ENCODE measurements at regions not wholly inside any gene's neighbourhood (a gene's known extent, or its start where the extent isn't known, plus 50 kb on each side); places are given as distances from the start of the nearest gene placed in this dataset.

- no peak for DNase-seq (ENCODE audit: low read depth)
- no peak for TF ChIP-seq CTCF (IDR thresholded peaks at IDR 0.05; ENCODE audit: insufficient read depth, low read length)
Measured at GRCh38 chr10:4517746-4518145, 308.3 kb upstream of the AKR1E2 start.

DNA sequence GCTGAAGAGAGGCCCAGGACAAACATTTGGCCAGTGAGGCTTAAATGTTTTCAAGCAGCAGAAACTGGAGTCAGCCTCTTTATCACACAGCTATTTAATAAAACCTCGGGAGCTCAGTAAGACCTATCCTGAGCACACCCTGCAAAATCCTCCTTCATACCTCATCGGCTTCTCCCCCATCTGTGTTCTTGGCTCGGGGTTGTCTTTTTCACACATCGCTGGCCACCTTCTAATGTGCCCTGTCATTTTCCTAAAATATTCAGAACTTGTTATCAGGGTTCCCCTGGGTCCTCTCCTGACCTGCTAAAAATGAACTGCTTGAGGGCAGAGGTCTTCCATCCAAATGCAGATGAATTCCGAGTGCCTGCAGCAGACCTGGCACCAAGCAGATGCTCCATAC lies 310.3 kb upstream of the AKR1E2 start:
- no peak for DNase-seq (ENCODE audit: low read depth)
- no peak overlapping the region for H3K4me3 ChIP-seq (ENCODE audit: low read depth, low read length)
- TF ChIP-seq CTCF (IDR thresholded peaks at IDR 0.05; ENCODE audit: insufficient read depth, low read length) = no peak

More at GRCh38 chr10:4517746-4518145, 308.3 kb upstream of the AKR1E2 start:
- no peak overlapping the region for H3K4me3 ChIP-seq (ENCODE audit: low read depth, low read length)

GRCh38 chr10:4514445-4515108 lies 311.4 kb upstream of the AKR1E2 start:
- no peak for TF ChIP-seq CTCF (IDR thresholded peaks at IDR 0.05; ENCODE audit: insufficient read depth, low read length)
- no peak for DNase-seq (ENCODE audit: low read depth)
- H3K4me3 ChIP-seq (ENCODE audit: low read depth, low read length) = no peak overlapping the region

DNA sequence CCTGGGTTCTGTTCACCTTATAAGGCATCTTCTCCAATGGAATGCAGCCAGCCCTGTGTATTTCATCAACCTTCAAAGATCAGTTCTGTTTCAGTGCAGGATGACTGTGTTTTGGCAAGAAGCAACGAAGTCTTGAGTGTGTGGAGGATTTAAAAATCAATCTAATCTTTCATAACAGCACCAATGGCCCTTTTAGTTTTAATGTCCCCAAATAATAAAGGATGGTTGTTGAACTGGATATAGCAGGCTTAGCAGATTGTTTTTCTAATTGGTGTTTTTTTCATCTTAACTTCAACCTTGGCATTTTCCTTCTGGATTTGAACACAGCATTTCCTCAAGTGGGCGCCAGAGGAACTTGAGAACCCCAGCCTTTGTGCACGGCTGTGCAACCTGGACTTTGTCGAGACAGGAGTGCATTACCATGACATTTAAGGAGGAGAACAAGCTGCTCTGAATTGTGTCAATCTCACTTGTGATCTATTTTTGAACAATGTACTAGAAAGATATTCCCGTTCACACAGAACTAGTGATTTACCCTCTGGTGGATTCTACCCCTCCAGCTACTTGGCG lies 313.3 kb upstream of the AKR1E2 start:
- DNase-seq (ENCODE audit: low read depth) = peak; percentile 75
- no peak overlapping the region for H3K4me3 ChIP-seq (ENCODE audit: low read depth, low read length)
- peak; percentile 71 for TF ChIP-seq CTCF (IDR thresholded peaks at IDR 0.05; ENCODE audit: insufficient read depth, low read length)

DNA sequence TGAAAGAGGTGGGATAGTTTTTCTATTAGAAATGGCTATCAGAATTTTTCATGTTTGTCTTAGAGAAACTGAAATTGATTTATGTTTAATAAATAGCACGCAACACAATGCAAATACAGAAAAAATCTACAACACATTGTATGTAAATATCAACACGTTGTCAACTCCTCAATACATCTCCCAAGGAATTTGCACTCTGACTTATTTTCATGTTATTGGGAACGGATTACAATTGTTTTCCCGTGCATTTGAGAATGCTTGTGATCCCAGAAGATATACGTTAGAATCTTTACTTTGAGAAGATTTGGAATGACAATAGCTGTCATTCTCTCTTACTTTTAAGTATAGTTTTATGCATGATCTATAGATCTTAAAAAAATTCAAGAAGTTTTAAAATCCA lies 313.8 kb upstream of the AKR1E2 start:
- no peak overlapping the region for H3K4me3 ChIP-seq (ENCODE audit: low read depth, low read length)
- no peak for DNase-seq (ENCODE audit: low read depth)
- no peak for TF ChIP-seq CTCF (IDR thresholded peaks at IDR 0.05; ENCODE audit: insufficient read depth, low read length)

GRCh38 chr10:4511509-4511908 lies 314.5 kb upstream of the AKR1E2 start:
- TF ChIP-seq CTCF (IDR thresholded peaks at IDR 0.05; ENCODE audit: insufficient read depth, low read length) = no peak
- peak; percentile 71 for DNase-seq (ENCODE audit: low read depth)
- no peak overlapping the region for H3K4me3 ChIP-seq (ENCODE audit: low read depth, low read length)

GRCh38 chr10:4509405-4509804 lies 316.6 kb upstream of the AKR1E2 start:
- TF ChIP-seq CTCF (IDR thresholded peaks at IDR 0.05; ENCODE audit: insufficient read depth, low read length) = no peak
- H3K4me3 ChIP-seq (ENCODE audit: low read depth, low read length) = no peak overlapping the region
- DNase-seq (ENCODE audit: low read depth) = no peak

All from fibroblast of the aortic adventitia (primary cell).